ENCODE measurements at regions not wholly inside any gene's neighbourhood (a gene's known extent, or its start where the extent isn't known, plus 50 kb on each side); places are given as distances from the start of the nearest gene placed in this dataset.

GRCh38 chr17:73879987-73880386 is 235.7 kb upstream of the SDK2 start:
- Histone ChIP-seq H3K4me1 (peaks cover 5% of the 10 kb centered on the region), H3K9me3 (no peaks in the 10 kb centered on the region), H3K27ac (no peak overlapping the region), H3K4me3 (no peak overlapping the region), H3K27me3 (ENCODE audit: low read depth) (no peaks in the 10 kb centered on the region), H3K36me3 (no peaks in the 10 kb centered on the region)
- TF ChIP-seq CTCF (IDR thresholded peaks at IDR 0.05): no peak
- ATAC-seq: no peak
- DNase-seq: no peak
- intact Hi-C loops (cut with DNase I): no loop called here

- Histone ChIP-seq H3K36me3 (no peaks in the 10 kb centered on the region), H3K27ac (no peak overlapping the region), H3K4me3 (no peak overlapping the region), H3K4me1 (no peaks in the 10 kb centered on the region), H3K27me3 (ENCODE audit: low read depth) (no peaks in the 10 kb centered on the region), H3K9me3 (no peaks in the 10 kb centered on the region)
- DNase-seq (no peak), ATAC-seq (no peak)
- intact Hi-C loops (cut with DNase I): no loop called here
- TF ChIP-seq CTCF (IDR thresholded peaks at IDR 0.05): no peak
Measured at GRCh38 chr17:73882590-73882989, 238.3 kb upstream of the SDK2 start.

- Histone ChIP-seq H3K27me3 (ENCODE audit: low read depth) (no peaks in the 10 kb centered on the region), H3K4me3 (no peak overlapping the region), H3K27ac (no peak overlapping the region), H3K4me1 (no peaks in the 10 kb centered on the region), H3K9me3 (no peaks in the 10 kb centered on the region), H3K36me3 (no peaks in the 10 kb centered on the region)
- intact Hi-C loops (cut with DNase I): no loop called here
- ATAC-seq: no peak
- no peak for TF ChIP-seq CTCF (IDR thresholded peaks at IDR 0.05)
- DNase-seq: no peak
Measured at GRCh38 chr17:73883175-73883574, 238.9 kb upstream of the SDK2 start.

- H3K4me3 ChIP-seq: no peak overlapping the region
- no peak for TF ChIP-seq CTCF (IDR thresholded peaks at IDR 0.05)
- DNase-seq: no peak
- no peaks in the 10 kb centered on the region for H3K4me1 ChIP-seq
- no peaks in the 10 kb centered on the region for H3K36me3 ChIP-seq
- no peaks in the 10 kb centered on the region for H3K27me3 ChIP-seq (ENCODE audit: low read depth)
- H3K9me3 ChIP-seq: no peaks in the 10 kb centered on the region
- intact Hi-C loops (cut with DNase I): no loop called here
- no peak for ATAC-seq
- no peak overlapping the region for H3K27ac ChIP-seq
Measured at GRCh38 chr17:73887739-73888138, 243.5 kb upstream of the SDK2 start.

- Histone ChIP-seq H3K36me3 (no peaks in the 10 kb centered on the region), H3K4me3 (no peak overlapping the region), H3K27ac (no peak overlapping the region), H3K4me1 (no peaks in the 10 kb centered on the region), H3K27me3 (ENCODE audit: low read depth) (no peaks in the 10 kb centered on the region), H3K9me3 (no peaks in the 10 kb centered on the region)
- DNase-seq: no peak
- no peak for TF ChIP-seq CTCF (IDR thresholded peaks at IDR 0.05)
- ATAC-seq: peak in 1 of 2 donors; percentile 31
- intact Hi-C loops (cut with DNase I): no loop called here
Measured at GRCh38 chr17:73888862-73889261, 244.6 kb upstream of the SDK2 start.

GRCh38 chr17:73889439-73889838 is 245.2 kb upstream of the SDK2 start:
- Histone ChIP-seq H3K4me1 (no peaks in the 10 kb centered on the region), H3K27ac (no peak overlapping the region), H3K4me3 (no peak overlapping the region), H3K27me3 (ENCODE audit: low read depth) (no peaks in the 10 kb centered on the region), H3K36me3 (no peaks in the 10 kb centered on the region), H3K9me3 (no peaks in the 10 kb centered on the region)
- intact Hi-C loops (cut with DNase I): no loop called here
- TF ChIP-seq CTCF (IDR thresholded peaks at IDR 0.05): no peak
- no peak for ATAC-seq
- no peak for DNase-seq
